22Rv1 (cell line): ENCODE measurements at regions not wholly inside any gene's neighbourhood (a gene's known extent, or its start where the extent isn't known, plus 50 kb on each side); places are given as distances from the start of the nearest gene placed in this dataset.

Source experiments
- H3K27ac ChIP-seq: fragments of 450-650 bp; 2 replicates; pipeline ENCODE4 v1.5.1; 2017
- ZFX ChIP-seq: fragments of 450-650 bp; IDR thresholded peaks from 2 replicates; pipeline ENCODE4 v1.6.1; 2017; ENCODE audit warnings: antibody characterized with exemption, borderline replicate concordance
- TF ChIP-seq, protein P1 (sequence below): fragments of 450-650 bp; IDR thresholded peaks from 2 replicates; pipeline ENCODE4 v1.5.1; 2017; ENCODE audit warnings: mild to moderate bottlenecking

DNA sequence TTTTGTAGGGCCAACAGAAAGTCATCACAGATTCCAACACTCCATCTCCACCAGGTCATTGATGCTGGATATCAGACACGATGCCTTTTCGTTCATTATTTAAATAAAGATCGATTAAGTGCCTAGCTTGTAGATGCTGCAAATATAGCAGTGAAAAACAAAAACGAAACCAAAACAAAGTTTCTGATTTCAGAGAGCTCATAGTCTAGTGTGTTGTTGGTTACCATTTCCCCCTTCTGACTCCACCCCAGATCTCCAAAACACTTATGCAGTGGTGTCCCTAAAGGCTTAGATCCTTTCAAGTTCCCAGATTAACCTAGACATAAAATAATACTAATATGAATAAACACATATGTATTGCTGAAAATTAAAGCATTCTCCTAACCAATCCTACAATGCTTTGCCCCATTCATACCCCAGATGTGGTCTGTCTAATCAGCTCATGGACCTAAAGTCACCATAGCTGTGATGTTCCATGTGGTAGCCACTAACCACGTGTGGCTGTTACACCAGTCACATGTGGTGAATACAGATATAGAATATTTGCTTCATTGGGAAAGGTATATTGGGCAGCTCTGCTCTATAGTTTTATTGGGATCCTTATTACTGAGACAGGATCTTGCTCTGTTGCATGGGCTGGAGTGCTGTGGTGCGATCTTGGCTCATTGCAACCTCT, 787.2 kb downstream of the TDRD15 start:
- no peak overlapping the region for H3K27ac ChIP-seq
- TF ChIP-seq, protein P1, sequence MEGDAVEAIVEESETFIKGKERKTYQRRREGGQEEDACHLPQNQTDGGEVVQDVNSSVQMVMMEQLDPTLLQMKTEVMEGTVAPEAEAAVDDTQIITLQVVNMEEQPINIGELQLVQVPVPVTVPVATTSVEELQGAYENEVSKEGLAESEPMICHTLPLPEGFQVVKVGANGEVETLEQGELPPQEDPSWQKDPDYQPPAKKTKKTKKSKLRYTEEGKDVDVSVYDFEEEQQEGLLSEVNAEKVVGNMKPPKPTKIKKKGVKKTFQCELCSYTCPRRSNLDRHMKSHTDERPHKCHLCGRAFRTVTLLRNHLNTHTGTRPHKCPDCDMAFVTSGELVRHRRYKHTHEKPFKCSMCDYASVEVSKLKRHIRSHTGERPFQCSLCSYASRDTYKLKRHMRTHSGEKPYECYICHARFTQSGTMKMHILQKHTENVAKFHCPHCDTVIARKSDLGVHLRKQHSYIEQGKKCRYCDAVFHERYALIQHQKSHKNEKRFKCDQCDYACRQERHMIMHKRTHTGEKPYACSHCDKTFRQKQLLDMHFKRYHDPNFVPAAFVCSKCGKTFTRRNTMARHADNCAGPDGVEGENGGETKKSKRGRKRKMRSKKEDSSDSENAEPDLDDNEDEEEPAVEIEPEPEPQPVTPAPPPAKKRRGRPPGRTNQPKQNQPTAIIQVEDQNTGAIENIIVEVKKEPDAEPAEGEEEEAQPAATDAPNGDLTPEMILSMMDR, result no peak
- no peak for TF ChIP-seq ZFX

DNA sequence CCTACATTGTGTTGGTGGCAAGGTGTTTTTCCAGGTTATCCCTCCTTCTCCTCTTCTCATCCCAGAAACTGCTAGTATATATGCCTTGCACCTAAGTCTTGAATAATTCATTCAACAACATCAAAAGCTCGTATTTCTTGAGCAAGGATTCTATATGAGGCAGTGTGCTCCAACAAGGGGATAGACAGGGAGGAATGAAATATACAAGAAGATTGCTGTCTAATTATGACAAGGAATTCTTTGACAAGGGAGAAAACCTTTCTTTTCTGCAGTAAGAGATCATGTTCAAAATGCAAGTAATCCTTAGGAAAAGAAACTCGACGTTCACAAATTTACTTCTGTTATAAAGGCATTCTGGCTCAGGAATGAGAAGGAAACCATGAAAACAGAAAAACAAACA, 788.6 kb downstream of the TDRD15 start:
- TF ChIP-seq, protein P1, result no peak

DNA sequence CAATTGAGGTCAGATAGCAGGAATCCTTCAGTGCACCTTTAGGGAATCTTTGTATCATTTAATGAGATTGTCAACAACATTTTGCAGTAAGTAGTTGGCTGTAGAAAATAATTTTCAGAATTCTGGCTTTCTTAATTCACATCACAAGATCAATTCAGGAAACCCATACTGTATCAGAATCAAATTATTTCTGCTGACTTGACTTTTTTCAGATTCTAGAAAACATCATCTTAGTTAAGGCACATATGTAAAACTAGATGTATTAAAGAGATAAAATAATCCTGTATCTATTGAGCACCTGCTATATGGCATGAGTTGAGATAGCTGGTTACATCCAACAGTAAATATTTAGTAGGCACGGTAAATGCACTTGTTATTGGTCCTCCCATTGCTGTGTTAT, 791.4 kb downstream of the TDRD15 start:
- H3K27ac ChIP-seq, result no peak overlapping the region
- TF ChIP-seq ZFX, result no peak
- TF ChIP-seq, protein P1, result no peak

More for the DNA sequence above, 788.6 kb downstream of the TDRD15 start:
- no peak overlapping the region for H3K27ac ChIP-seq

DNA sequence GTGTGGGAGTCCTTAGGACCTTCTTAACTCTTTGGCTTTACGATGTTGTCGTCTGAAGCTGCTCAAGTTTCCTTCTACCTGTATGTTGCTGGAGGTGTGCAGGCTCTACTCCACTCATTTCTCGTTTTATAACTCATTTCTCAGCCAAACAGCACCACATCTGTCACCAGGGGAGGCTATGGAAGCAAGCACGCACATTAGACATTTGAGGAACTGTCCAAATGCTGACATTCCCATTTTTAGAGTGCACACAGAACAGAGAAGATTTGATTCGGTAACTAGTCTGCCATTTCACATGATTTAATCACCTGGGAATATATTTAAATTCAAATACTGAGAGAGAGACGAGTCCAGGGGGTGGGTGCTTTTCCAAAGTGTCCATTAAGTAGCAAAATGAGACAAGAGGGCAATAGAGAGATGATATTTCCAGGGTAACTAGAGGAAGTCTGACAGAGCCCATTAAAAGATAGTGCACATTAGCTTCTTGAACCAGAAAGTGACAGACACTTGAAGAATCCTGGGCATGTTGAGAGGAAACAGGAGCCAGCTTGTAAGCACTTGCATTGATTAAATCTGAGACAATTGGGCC, 793.3 kb downstream of the TDRD15 start:
- TF ChIP-seq ZFX, result no peak
- TF ChIP-seq, protein P1, result no peak
- no peak overlapping the region for H3K27ac ChIP-seq

DNA sequence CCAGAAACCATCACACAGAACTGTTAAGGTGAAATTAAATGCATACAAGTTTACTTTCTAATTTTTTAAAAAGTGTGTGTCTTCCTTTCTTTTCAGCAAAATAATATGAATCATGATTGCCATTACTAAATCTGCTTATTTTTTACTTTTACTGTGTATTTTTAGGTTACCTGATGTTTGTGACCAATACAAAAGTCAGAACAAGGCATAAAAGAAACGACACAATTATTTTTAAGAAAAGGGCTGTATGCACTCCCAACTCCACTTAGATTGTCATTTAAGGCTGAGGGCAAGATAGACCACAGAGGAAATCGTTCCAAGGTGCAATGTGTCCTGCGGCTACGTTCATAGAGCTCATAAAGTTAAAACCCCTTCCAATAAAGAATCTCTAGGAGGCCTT, 797.0 kb downstream of the TDRD15 start:
- H3K27ac ChIP-seq, result no peak overlapping the region
- TF ChIP-seq, protein P1, result no peak
- TF ChIP-seq ZFX, result no peak

DNA sequence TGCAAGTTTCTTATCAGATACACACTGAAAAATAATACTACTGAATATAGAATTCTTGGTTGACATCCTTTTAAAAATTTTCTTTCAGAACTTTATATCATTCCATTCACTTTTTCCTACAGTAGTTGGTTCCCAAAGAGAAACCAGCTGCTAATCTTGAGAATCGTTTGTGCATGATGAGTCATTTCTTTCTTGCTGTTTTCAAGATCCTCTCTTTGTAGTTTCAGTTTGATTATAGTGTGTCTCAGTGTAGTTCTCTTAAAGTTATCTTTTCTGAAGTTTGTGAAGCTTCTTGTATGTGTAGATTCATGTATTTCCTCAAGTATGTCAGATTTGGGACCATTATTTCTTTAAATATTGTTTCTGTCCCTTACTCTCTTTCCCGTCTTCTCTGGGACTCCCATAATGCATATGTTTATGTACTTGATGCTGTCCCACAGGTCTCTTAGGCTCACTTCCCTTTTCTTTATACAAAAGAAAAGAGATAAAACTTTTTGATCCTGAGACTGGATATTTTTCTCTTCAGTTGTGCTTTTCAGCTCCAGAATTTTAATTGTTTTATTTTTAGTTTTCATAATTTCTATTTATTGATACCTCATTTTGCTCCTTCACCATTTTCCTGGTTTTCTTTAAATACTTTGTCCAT, 801.0 kb downstream of the TDRD15 start:
- no peak overlapping the region for H3K27ac ChIP-seq
- TF ChIP-seq, protein P1, result no peak
- TF ChIP-seq ZFX, result no peak

DNA sequence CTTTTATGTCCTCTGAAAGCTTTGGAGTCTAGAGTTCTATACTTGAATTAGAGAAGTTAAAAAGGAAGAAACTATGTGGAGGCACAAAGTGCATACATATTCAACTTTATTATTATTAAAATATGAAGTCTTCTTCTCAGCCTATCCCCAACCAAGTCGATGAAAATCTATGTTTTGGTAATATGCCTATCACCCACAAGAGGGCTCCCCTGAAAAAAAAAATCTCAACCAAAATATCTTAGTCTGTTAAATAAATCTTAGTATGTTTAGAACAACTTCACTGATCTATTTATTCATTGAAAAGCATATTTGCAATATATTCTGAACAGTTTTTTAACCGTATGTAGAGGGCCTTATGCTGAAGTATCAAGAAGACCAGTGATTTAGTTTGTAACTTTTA, 804.5 kb downstream of the TDRD15 start:
- H3K27ac ChIP-seq, result no peak overlapping the region
- TF ChIP-seq ZFX, result no peak
- TF ChIP-seq, protein P1, result no peak
